Endodermal cell (in vitro differentiated cells): ENCODE measurements at regions not wholly inside any gene's neighbourhood (a gene's known extent, or its start where the extent isn't known, plus 50 kb on each side); places are given as distances from the start of the nearest gene placed in this dataset.

ENCODE experiments used
- DNase-seq: peaks from one replicate; pipeline ENCODE4 v3.0.0-alpha.2; 2017
- H3K27ac ChIP-seq: 2 replicates; pipeline ENCODE4 v1.5.1; 2013; ENCODE audit warnings: mild to moderate bottlenecking, low read depth, low read length, moderate library complexity
- H3K27me3 ChIP-seq: 2 replicates; pipeline ENCODE4 v1.6.1; 2013; ENCODE audit warnings: mild to moderate bottlenecking, low read length, moderate library complexity; ENCODE audit not compliant: insufficient read depth, control insufficient read depth, poor library complexity, severe bottlenecking
- H3K36me3 ChIP-seq: 2 replicates; pipeline ENCODE4 v1.7.0; 2013; ENCODE audit warnings: mild to moderate bottlenecking, low read length, moderate library complexity; ENCODE audit not compliant: control insufficient read depth, insufficient read depth
- H3K4me1 ChIP-seq: one replicate; pipeline ENCODE4 v1.7.0; 2013; ENCODE audit warnings: low read length; ENCODE audit not compliant: control insufficient read depth, insufficient read depth
- H3K4me3 ChIP-seq: 2 replicates; pipeline ENCODE4 v1.5.1; 2013; ENCODE audit warnings: mild to moderate bottlenecking, low read length, moderate library complexity
- H3K9ac ChIP-seq: 2 replicates; pipeline ENCODE4 v1.6.1; 2013; ENCODE audit warnings: mild to moderate bottlenecking, low read length, moderate library complexity; ENCODE audit not compliant: poor library complexity, severe bottlenecking; ENCODE audit errors: extremely low read depth
- H3K9me3 ChIP-seq: 2 replicates; pipeline ENCODE4 v1.6.1; 2013; ENCODE audit warnings: mild to moderate bottlenecking, low read length, moderate library complexity; ENCODE audit not compliant: control insufficient read depth
- H3K27ac Mint-ChIP-seq: 2 replicates; pipeline ENCODE4 v1.8.0; 2020; ENCODE audit warnings: mixed read lengths
- H3K27me3 Mint-ChIP-seq: 2 replicates; pipeline ENCODE4 v1.8.0; 2021; ENCODE audit warnings: mild to moderate bottlenecking, mixed read lengths; ENCODE audit not compliant: insufficient read depth
- H3K36me3 Mint-ChIP-seq: 2 replicates; pipeline ENCODE4 v1.8.0; 2020; ENCODE audit warnings: low read depth, mixed read lengths
- H3K4me1 Mint-ChIP-seq: 2 replicates; pipeline ENCODE4 v1.8.0; 2020; ENCODE audit warnings: mixed read lengths
- H3K4me3 Mint-ChIP-seq: 2 replicates; pipeline ENCODE4 v1.8.0; 2020; ENCODE audit warnings: mild to moderate bottlenecking, moderate library complexity, mixed read lengths
- H3K9me3 Mint-ChIP-seq: 2 replicates; pipeline ENCODE4 v1.8.0; 2020; ENCODE audit warnings: mild to moderate bottlenecking, mixed read lengths
- CTCF ChIP-seq: fragments of 200-600 bp; sonication (generic); conservative IDR thresholded peaks from 2 replicates; pipeline ENCODE4 v1.5.0; 2021; ENCODE audit warnings: antibody characterized with exemption, mild to moderate bottlenecking
- WGBS, 2 experiments: methylation state at CpG; one replicate each; pipeline versions ENCODE4 v1.1.5 to v1.1.7; 2013; ENCODE audit warnings: missing lambda C conversion rate in 2 of 2, mixed read lengths in 1 of 2; ENCODE audit not compliant: insufficient coverage in 1 of 2, insufficient read length in 1 of 2; 5-methylcytosine and 5-hydroxymethylcytosine counted together

DNA sequence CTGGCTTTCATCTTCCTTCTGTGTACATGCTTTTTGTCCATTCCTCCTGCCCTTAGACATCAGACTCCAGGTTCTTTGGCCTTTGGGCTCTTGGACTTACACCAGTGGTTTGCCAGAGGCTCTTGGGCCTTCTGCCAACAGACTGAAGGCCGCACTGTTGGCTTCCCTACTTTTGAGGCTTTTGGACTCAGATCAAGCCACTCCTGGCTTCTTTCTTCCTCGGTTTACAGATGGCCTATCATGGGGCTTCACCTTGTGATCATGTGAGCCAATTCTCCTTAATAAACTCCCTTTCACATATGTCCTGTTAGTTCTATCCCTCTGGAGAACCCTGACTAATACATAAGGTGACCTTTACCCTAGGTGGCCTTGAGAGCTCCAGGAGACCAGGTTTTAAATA is 189.1 kb upstream of the CCNG1 start:
- H3K4me3 Mint-ChIP-seq = no peak overlapping the region
- Histone ChIP-seq H3K4me1 (no peaks in the 10 kb centered on the region), H3K9ac (no peak overlapping the region), H3K4me3 (no peak overlapping the region), H3K36me3 (no peaks in the 10 kb centered on the region), H3K27ac (no peak overlapping the region), H3K27me3 (no peaks in the 10 kb centered on the region), H3K9me3 (no peaks in the 10 kb centered on the region)
- no peak overlapping the region for H3K27ac Mint-ChIP-seq
- DNase-seq = no peak
- H3K4me1 Mint-ChIP-seq = peaks cover 5% of the 10 kb centered on the region
- H3K36me3 Mint-ChIP-seq = no peaks in the 10 kb centered on the region
- TF ChIP-seq CTCF = no peak
- no peaks in the 10 kb centered on the region for H3K27me3 Mint-ChIP-seq
- 92 to 100% methylated on average over 2 of the region's 2 CpGs for WGBS, 2 experiments
- H3K9me3 Mint-ChIP-seq = no peaks in the 10 kb centered on the region

DNA sequence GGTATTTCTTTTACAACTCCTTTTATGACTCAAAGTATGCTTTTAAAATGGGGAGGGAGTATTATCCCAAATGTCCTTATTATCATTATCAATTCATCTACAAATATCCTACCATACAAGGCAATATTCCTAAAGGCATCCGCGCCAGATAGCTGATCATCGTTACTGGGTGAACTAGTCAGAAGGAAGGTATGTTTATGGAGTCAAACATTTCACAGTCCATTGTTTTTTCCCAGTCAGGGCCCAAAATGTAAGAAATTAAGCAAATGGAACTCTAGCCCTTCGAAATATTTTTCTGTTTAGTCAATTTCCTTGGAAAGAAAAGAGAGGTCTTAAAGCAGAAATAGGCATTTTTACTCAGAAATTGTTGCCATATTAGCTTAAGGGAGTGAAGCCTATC is 188.5 kb upstream of the CCNG1 start:
- Mint-ChIP-seq H3K9me3 (no peaks in the 10 kb centered on the region), H3K4me3 (no peak overlapping the region), H3K36me3 (no peaks in the 10 kb centered on the region), H3K4me1 (peaks cover 5% of the 10 kb centered on the region), H3K27me3 (no peaks in the 10 kb centered on the region), H3K27ac (no peak overlapping the region)
- 90 to 100% methylated on average over 1 to 4 of the region's 4 CpGs for WGBS, 2 experiments
- Histone ChIP-seq H3K27ac (no peak overlapping the region), H3K4me1 (no peaks in the 10 kb centered on the region), H3K9ac (no peak overlapping the region), H3K36me3 (no peaks in the 10 kb centered on the region), H3K27me3 (no peaks in the 10 kb centered on the region), H3K4me3 (no peak overlapping the region), H3K9me3 (no peaks in the 10 kb centered on the region)
- no peak for TF ChIP-seq CTCF
- no peak for DNase-seq

GRCh38 chr5:163252950-163253349 is 184.4 kb upstream of the CCNG1 start:
- Histone ChIP-seq H3K27ac (no peak overlapping the region), H3K9me3 (no peaks in the 10 kb centered on the region), H3K27me3 (no peaks in the 10 kb centered on the region), H3K9ac (no peak overlapping the region), H3K4me3 (no peak overlapping the region), H3K36me3 (no peaks in the 10 kb centered on the region), H3K4me1 (peaks cover 4% of the 10 kb centered on the region)
- WGBS, 2 experiments = 67 to 81% methylated on average over 1 to 5 of the region's 5 CpGs
- Mint-ChIP-seq H3K27ac (no peak overlapping the region), H3K4me3 (no peak overlapping the region), H3K4me1 (peaks cover 11% of the 10 kb centered on the region), H3K27me3 (no peaks in the 10 kb centered on the region), H3K9me3 (no peaks in the 10 kb centered on the region), H3K36me3 (no peaks in the 10 kb centered on the region)
- DNase-seq = no peak
- TF ChIP-seq CTCF = no peak
